ENCODE measurements at regions not wholly inside any gene's neighbourhood (a gene's known extent, or its start where the extent isn't known, plus 50 kb on each side); places are given as distances from the start of the nearest gene placed in this dataset.

GRCh38 chr9:115395511-115396021 lies 277.6 kb upstream of the TNC start:
- TF ChIP-seq CTCF (IDR thresholded peaks at IDR 0.05; ENCODE audit: low read depth, low read length) (no peak), EZH2phosphoT487 (IDR thresholded peaks at IDR 0.05; ENCODE audit: low read depth) (no peak)

All from OCI-LY3 (cell line).